ENCODE measurements at regions not wholly inside any gene's neighbourhood (a gene's known extent, or its start where the extent isn't known, plus 50 kb on each side); places are given as distances from the start of the nearest gene placed in this dataset.
"Not testable (repeated sequence)": the region's sequence is repeated elsewhere in the genome, so short reads cannot be mapped to it uniquely, and the experiment has no call there.

DNA sequence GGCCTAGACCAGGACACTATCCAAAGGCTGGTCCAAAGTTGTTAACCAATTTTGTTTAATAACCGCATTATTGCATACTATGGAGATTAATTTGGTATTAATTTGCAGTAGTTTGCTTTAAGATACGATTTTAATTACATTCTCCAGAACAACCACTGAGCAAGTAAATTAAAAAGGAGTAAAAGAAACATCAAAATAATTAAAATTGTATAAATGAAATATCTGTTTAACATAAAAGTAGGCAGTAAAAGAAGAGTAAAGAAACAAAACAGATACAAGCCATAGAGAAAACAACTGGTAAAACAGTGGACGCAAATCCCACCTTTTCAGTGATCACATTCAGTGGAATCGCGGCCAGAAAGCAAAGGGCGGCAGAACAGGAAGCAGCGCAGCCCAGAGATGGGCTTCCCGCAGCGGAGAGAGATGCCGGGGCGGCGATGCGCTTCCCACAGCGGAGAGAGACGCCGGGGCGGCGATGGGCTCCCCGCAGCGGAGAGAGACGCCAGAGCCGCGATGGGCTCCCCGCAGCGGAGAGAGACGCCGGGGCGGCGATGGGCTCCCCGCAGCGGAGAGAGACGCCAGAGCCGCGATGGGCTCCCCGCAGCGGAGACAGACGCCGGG is 176.8 kb downstream of the RTP5 start:
- Histone ChIP-seq H3K36me3 (ENCODE audit: control insufficient read depth, insufficient read depth, low read length) (no peaks in the 10 kb centered on the region), H3K27me3 (ENCODE audit: control insufficient read depth, insufficient read depth, low read length) (peaks cover 29% of the 10 kb centered on the region), H3K4me3 (ENCODE audit: low read depth, low read length) (no peak overlapping the region)
- no peak for DNase-seq (ENCODE audit: low read depth)
- TF ChIP-seq CTCF (IDR thresholded peaks at IDR 0.05; ENCODE audit: insufficient read depth, low read length, poor library complexity, severe bottlenecking), result no peak

DNA sequence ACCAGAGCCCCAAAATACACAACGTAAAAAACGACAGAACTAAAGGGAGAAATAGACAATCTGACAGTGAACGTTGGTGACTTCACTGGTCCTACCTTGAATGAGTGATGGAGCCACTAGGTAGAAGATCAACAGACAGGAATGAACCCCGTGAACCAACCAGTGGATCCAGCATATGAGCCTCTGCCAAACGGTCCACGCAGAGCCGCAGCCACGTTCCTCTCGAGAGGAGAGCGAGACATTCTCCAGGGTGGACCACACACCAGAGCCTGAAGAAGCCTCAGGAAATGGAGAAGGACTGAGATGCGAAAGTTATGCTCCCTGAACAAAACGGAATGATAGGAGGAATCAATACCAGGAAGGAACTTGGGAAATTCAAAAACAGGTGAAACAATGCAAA is 178.4 kb downstream of the RTP5 start:
- no peak for DNase-seq (ENCODE audit: low read depth)
- TF ChIP-seq CTCF (IDR thresholded peaks at IDR 0.05; ENCODE audit: insufficient read depth, low read length, poor library complexity, severe bottlenecking), result no peak
- H3K27me3 ChIP-seq (ENCODE audit: control insufficient read depth, insufficient read depth, low read length), result peaks cover 35% of the 10 kb centered on the region
- no peaks in the 10 kb centered on the region for H3K36me3 ChIP-seq (ENCODE audit: control insufficient read depth, insufficient read depth, low read length)
- H3K4me3 ChIP-seq (ENCODE audit: low read depth, low read length), result no peak overlapping the region

- no peak for DNase-seq (ENCODE audit: low read depth)
- Histone ChIP-seq H3K4me3 (ENCODE audit: low read depth, low read length) (no peak overlapping the region), H3K36me3 (ENCODE audit: control insufficient read depth, insufficient read depth, low read length) (no peaks in the 10 kb centered on the region), H3K27me3 (ENCODE audit: control insufficient read depth, insufficient read depth, low read length) (peaks cover 33% of the 10 kb centered on the region)
- no peak for TF ChIP-seq CTCF (IDR thresholded peaks at IDR 0.05; ENCODE audit: insufficient read depth, low read length, poor library complexity, severe bottlenecking)
Measured at GRCh38 chr2:242048479-242048878, 178.9 kb downstream of the RTP5 start.

DNA sequence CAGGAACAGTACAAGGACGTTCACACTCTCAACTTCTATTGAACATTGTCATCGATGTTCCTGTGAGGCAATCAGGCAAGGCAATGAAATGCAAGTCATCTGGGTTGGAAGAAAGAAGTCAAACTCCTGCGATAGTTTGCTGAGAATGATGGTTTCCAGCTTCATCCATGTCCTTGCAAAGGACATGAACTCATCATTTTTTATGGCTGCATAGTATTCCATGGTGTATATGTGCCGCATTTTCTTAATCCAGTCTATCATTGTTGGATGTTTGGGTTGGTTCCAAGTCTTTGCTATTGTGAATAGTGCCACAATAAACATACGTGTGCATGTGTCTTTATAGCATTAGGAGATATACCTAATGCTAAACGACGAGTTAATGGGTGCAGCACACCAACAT is 180.0 kb downstream of the RTP5 start:
- DNase-seq (ENCODE audit: low read depth); H3K4me3 ChIP-seq (ENCODE audit: low read depth, low read length); H3K36me3 ChIP-seq (ENCODE audit: control insufficient read depth, insufficient read depth, low read length): not testable (repeated sequence)
- peaks cover 26% of the 10 kb centered on the region for H3K27me3 ChIP-seq (ENCODE audit: control insufficient read depth, insufficient read depth, low read length)

GRCh38 chr2:242051463-242051862 is 181.9 kb downstream of the RTP5 start:
- Histone ChIP-seq H3K27me3 (ENCODE audit: control insufficient read depth, insufficient read depth, low read length) (peaks cover 28% of the 10 kb centered on the region), H3K4me3 (ENCODE audit: low read depth, low read length) (no peak overlapping the region), H3K36me3 (ENCODE audit: control insufficient read depth, insufficient read depth, low read length) (no peaks in the 10 kb centered on the region)
- DNase-seq (ENCODE audit: low read depth), result no peak
- no peak for TF ChIP-seq CTCF (IDR thresholded peaks at IDR 0.05; ENCODE audit: insufficient read depth, low read length, poor library complexity, severe bottlenecking)

- no peak overlapping the region for H3K4me3 ChIP-seq (ENCODE audit: low read depth, low read length)
Measured at GRCh38 chr2:242052421-242052820, 182.9 kb downstream of the RTP5 start.

More at GRCh38 chr2:242052421-242052820, 182.9 kb downstream of the RTP5 start:
- DNase-seq (ENCODE audit: low read depth), result no peak
- TF ChIP-seq CTCF (IDR thresholded peaks at IDR 0.05; ENCODE audit: insufficient read depth, low read length, poor library complexity, severe bottlenecking), result no peak
- Histone ChIP-seq H3K36me3 (ENCODE audit: control insufficient read depth, insufficient read depth, low read length) (no peaks in the 10 kb centered on the region), H3K27me3 (ENCODE audit: control insufficient read depth, insufficient read depth, low read length) (peaks cover 29% of the 10 kb centered on the region)
